ENCODE measurements at regions not wholly inside any gene's neighbourhood (a gene's known extent, or its start where the extent isn't known, plus 50 kb on each side); places are given as distances from the start of the nearest gene placed in this dataset.

GRCh38 chr1:118300808-118301207 lies 115.8 kb upstream of the SPAG17 start:
- Histone ChIP-seq H3F3A (replicated peaks; ENCODE audit: insufficient read depth) (no peaks in the 10 kb centered on the region), H3K9me3 (no peaks in the 10 kb centered on the region), H3K4me2 (no peak overlapping the region), H3K4me3 (ENCODE audit: low read depth in 2 of 2, low read length in 1 of 2) (no peak overlapping the region), H3K27me3 (ENCODE audit: insufficient read depth) (no peaks in the 10 kb centered on the region), H3K9ac (no peak overlapping the region), H3K27ac (ENCODE audit: low read depth in 2 of 2, low read length in 1 of 2) (no peak overlapping the region), H3K4me1 (ENCODE audit: control insufficient read depth in 1 of 2, insufficient read depth in 2 of 2, low read depth in 1 of 2, low read length in 1 of 2) (no peaks in the 10 kb centered on the region), H3K36me3 (replicated peaks in 1 of 2; ENCODE audit: control insufficient read depth in 1 of 2, insufficient read depth in 2 of 2, low read length in 1 of 2) (no peaks in the 10 kb centered on the region), H4K20me1 (ENCODE audit: insufficient read depth) (no peaks in the 10 kb centered on the region), H3K9me2 (no peaks in the 10 kb centered on the region), H2AFZ (ENCODE audit: low read depth) (no peak overlapping the region), H3K79me2 (ENCODE audit: insufficient read depth) (no peaks in the 10 kb centered on the region)
- CTCF ChIA-PET = no interaction called here
- TF ChIP-seq USF2 (IDR thresholded peaks at IDR 0.05; ENCODE audit: borderline replicate concordance, low read depth, low read length) (no peak), FOXJ3 (CRISPR knock-in tag; IDR thresholded peaks at IDR 0.05) (no peak), YY1 (IDR thresholded peaks at IDR 0.05; ENCODE audit: low read depth) (no peak), USF1 (IDR thresholded peaks at IDR 0.05; ENCODE audit: borderline replicate concordance, low read depth) (no peak), ELF1 (IDR thresholded peaks at IDR 0.05) (no peak), TAF1 (IDR thresholded peaks at IDR 0.05; ENCODE audit: borderline replicate concordance, low read depth, low read length) (no peak), SIN3A (IDR thresholded peaks at IDR 0.05; ENCODE audit: borderline replicate concordance, low read depth, low read length) (no peak), FOXM1 (IDR thresholded peaks at IDR 0.05; ENCODE audit: low read depth) (no peak), EZH2phosphoT487 (IDR thresholded peaks at IDR 0.05; ENCODE audit: borderline replicate concordance, low read depth) (no peak), RFX5 (IDR thresholded peaks at IDR 0.05; ENCODE audit: low read length) (no peak), FOSL2 (IDR thresholded peaks at IDR 0.05; ENCODE audit: borderline replicate concordance, low read depth) (no peak), IRF3 (IDR thresholded peaks at IDR 0.05; ENCODE audit: low read depth, low read length) (no peak), MAX (IDR thresholded peaks at IDR 0.05; ENCODE audit: low read depth) (no peak), EP300 (IDR thresholded peaks at IDR 0.05; ENCODE audit: borderline replicate concordance in 1 of 2, low read depth in 1 of 2, low read length in 1 of 2) (no peak), PBX3 (IDR thresholded peaks at IDR 0.05) (no peak), POLR2AphosphoS5 (IDR thresholded peaks at IDR 0.05; ENCODE audit: low read depth, low read length) (no peak), CHD2 (IDR thresholded peaks at IDR 0.05; ENCODE audit: low read length, partially characterized antibody) (no peak), ZBTB33 (IDR thresholded peaks at IDR 0.05; ENCODE audit: borderline replicate concordance, low read depth) (no peak), GATA2 (CRISPR knock-in tag; IDR thresholded peaks at IDR 0.05) (no peak)
- POLR2A ChIA-PET = no interaction called here
- no peak for DNase-seq

Measured in SK-N-SH (cell line).